Parathyroid adenoma (tissue), 2 donors: ENCODE measurements at regions not wholly inside any gene's neighbourhood (a gene's known extent, or its start where the extent isn't known, plus 50 kb on each side); places are given as distances from the start of the nearest gene placed in this dataset.

Source experiments
- H2AFZ ChIP-seq: fragments of 300-600 bp; sonication (generic); one replicate; pipeline ENCODE4 v1.7.0; 2017; ENCODE audit warnings: antibody characterized with exemption, mild to moderate bottlenecking
- H3K27ac ChIP-seq: fragments of 300-600 bp; sonication (generic); one replicate; pipeline ENCODE4 v1.7.0; 2017
- H3K27me3 ChIP-seq: fragments of 300-600 bp; sonication (generic); one replicate; pipeline ENCODE4 v1.7.0; 2017; ENCODE audit warnings: low read length; ENCODE audit not compliant: control insufficient read depth, insufficient read depth
- H3K36me3 ChIP-seq: fragments of 300-600 bp; sonication (generic); one replicate; pipeline ENCODE4 v1.7.0; 2017; ENCODE audit warnings: low read length; ENCODE audit not compliant: control insufficient read depth, insufficient read depth
- H3K4me1 ChIP-seq: fragments of 300-600 bp; sonication (generic); one replicate; pipeline ENCODE4 v1.7.0; 2017; ENCODE audit warnings: control low read depth
- H3K4me2 ChIP-seq: fragments of 300-600 bp; sonication (generic); one replicate; pipeline ENCODE4 v1.7.0; 2017; ENCODE audit warnings: low read length
- H3K4me3 ChIP-seq: fragments of 300-600 bp; sonication (generic); one replicate; pipeline ENCODE4 v1.7.0; 2017; ENCODE audit warnings: low read depth, low read length
- H3K79me2 ChIP-seq: fragments of 300-600 bp; sonication (generic); one replicate; pipeline ENCODE4 v1.7.0; 2017; ENCODE audit warnings: control low read depth
- H3K9ac ChIP-seq: fragments of 300-600 bp; sonication (generic); one replicate; pipeline ENCODE4 v1.7.0; 2017; ENCODE audit warnings: mild to moderate bottlenecking
- H3K9me3 ChIP-seq: fragments of 300-600 bp; sonication (generic); one replicate; pipeline ENCODE4 v1.7.0; 2017; ENCODE audit warnings: low read length; ENCODE audit not compliant: control insufficient read depth
- CTCF ChIP-seq: fragments of 300-600 bp; sonication (generic); IDR thresholded peaks from one replicate; pipeline ENCODE4 v1.7.0; 2017; ENCODE audit warnings: antibody characterized with exemption, mild to moderate bottlenecking
- donor health status: primary hyperparathyroidism.

GRCh38 chrY:13091575-13091974 lies 186.9 kb downstream of the DDX3Y start:
- H3K4me1 ChIP-seq = no peaks in the 10 kb centered on the region
- no peak for TF ChIP-seq CTCF
- no peak overlapping the region for H3K4me2 ChIP-seq
- no peak overlapping the region for H2AFZ ChIP-seq
- H3K4me3 ChIP-seq = no peak overlapping the region
- no peak overlapping the region for H3K9ac ChIP-seq
- no peaks in the 10 kb centered on the region for H3K27me3 ChIP-seq
- no peaks in the 10 kb centered on the region for H3K36me3 ChIP-seq
- H3K79me2 ChIP-seq = no peaks in the 10 kb centered on the region
- no peaks in the 10 kb centered on the region for H3K9me3 ChIP-seq
- H3K27ac ChIP-seq = no peak overlapping the region

- Histone ChIP-seq H2AFZ (no peak overlapping the region), H3K27me3 (no peaks in the 10 kb centered on the region), H3K4me2 (no peak overlapping the region), H3K27ac (no peak overlapping the region), H3K4me1 (no peaks in the 10 kb centered on the region), H3K9me3 (no peaks in the 10 kb centered on the region), H3K79me2 (no peaks in the 10 kb centered on the region), H3K4me3 (no peak overlapping the region), H3K9ac (no peak overlapping the region), H3K36me3 (no peaks in the 10 kb centered on the region)
- TF ChIP-seq CTCF = no peak
These were observed 188.3 kb downstream of the DDX3Y start for GRCh38 chrY:13092986-13093385.

GRCh38 chrY:13093461-13093860 lies 188.8 kb downstream of the DDX3Y start:
- TF ChIP-seq CTCF = no peak
- H3K27me3 ChIP-seq = no peaks in the 10 kb centered on the region
- no peaks in the 10 kb centered on the region for H3K4me1 ChIP-seq
- H3K79me2 ChIP-seq = no peaks in the 10 kb centered on the region
- no peaks in the 10 kb centered on the region for H3K9me3 ChIP-seq
- no peaks in the 10 kb centered on the region for H3K36me3 ChIP-seq
- H3K9ac ChIP-seq = no peak overlapping the region
- no peak overlapping the region for H3K4me2 ChIP-seq
- H3K4me3 ChIP-seq = no peak overlapping the region
- no peak overlapping the region for H2AFZ ChIP-seq
- no peak overlapping the region for H3K27ac ChIP-seq

GRCh38 chrY:13094411-13094810 lies 189.7 kb downstream of the DDX3Y start:
- H3K4me2 ChIP-seq = no peak overlapping the region
- no peaks in the 10 kb centered on the region for H3K4me1 ChIP-seq
- H3K9me3 ChIP-seq = no peaks in the 10 kb centered on the region
- no peak overlapping the region for H2AFZ ChIP-seq
- TF ChIP-seq CTCF = no peak
- H3K27ac ChIP-seq = no peak overlapping the region
- no peaks in the 10 kb centered on the region for H3K79me2 ChIP-seq
- H3K9ac ChIP-seq = no peak overlapping the region
- H3K36me3 ChIP-seq = no peaks in the 10 kb centered on the region
- no peaks in the 10 kb centered on the region for H3K27me3 ChIP-seq
- no peak overlapping the region for H3K4me3 ChIP-seq

GRCh38 chrY:13094904-13095600 lies 190.4 kb downstream of the DDX3Y start:
- H3K4me3 ChIP-seq = no peak overlapping the region
- no peaks in the 10 kb centered on the region for H3K9me3 ChIP-seq
- H3K27me3 ChIP-seq = no peaks in the 10 kb centered on the region
- no peak overlapping the region for H3K27ac ChIP-seq
- no peaks in the 10 kb centered on the region for H3K36me3 ChIP-seq
- no peak overlapping the region for H3K4me2 ChIP-seq
- H3K79me2 ChIP-seq = no peaks in the 10 kb centered on the region
- no peak for TF ChIP-seq CTCF
- no peak overlapping the region for H3K9ac ChIP-seq
- no peaks in the 10 kb centered on the region for H3K4me1 ChIP-seq
- no peak overlapping the region for H2AFZ ChIP-seq
